MCF 10A (cell line): ENCODE measurements at regions not wholly inside any gene's neighbourhood (a gene's known extent, or its start where the extent isn't known, plus 50 kb on each side); places are given as distances from the start of the nearest gene placed in this dataset.

Source experiments
- BruUV-seq: library from RNA; stranded (reverse); fragments of 400-500 nt; replicated peaks from 2 replicates; lab custom pipeline; 2021; lab: Mats Ljungman, UMichigan
- CTCF ChIA-PET: fragments of 300-600 bp; sonication (Branson Sonifier 250); formaldehyde crosslinking; extraction: SDS; loops from one replicate; lab custom pipeline; 2021; ENCODE audit warnings: antibody characterized with exemption, inconsistent platforms; lab: Yijun Ruan, JAX
- POLR2A ChIA-PET: fragments of 300-600, 350-650 bp; sonication (Branson Sonifier 250); formaldehyde crosslinking; extraction: SDS; loops from one replicate; lab custom pipeline; 2020; ENCODE audit warnings: antibody characterized with exemption, inconsistent platforms; lab: Yijun Ruan, JAX
- DNase-seq: peaks from one replicate; pipeline ENCODE4 v3.0.0-alpha.2; 2018; ENCODE audit not compliant: unreplicated experiment
- H3K27ac Mint-ChIP-seq: one replicate; pipeline ENCODE4 v1.8.0; 2022; ENCODE audit warnings: mild to moderate bottlenecking, low read depth, mixed read lengths; ENCODE audit not compliant: unreplicated experiment
- H3K27me3 Mint-ChIP-seq: one replicate; pipeline ENCODE4 v1.8.0; 2022; ENCODE audit warnings: mixed read lengths; ENCODE audit not compliant: insufficient read depth, unreplicated experiment
- H3K36me3 Mint-ChIP-seq: one replicate; pipeline ENCODE4 v1.8.0; 2022; ENCODE audit warnings: mild to moderate bottlenecking, moderate library complexity, mixed read lengths; ENCODE audit not compliant: insufficient read depth, unreplicated experiment
- H3K4me1 Mint-ChIP-seq: one replicate; pipeline ENCODE4 v1.8.0; 2022; ENCODE audit warnings: mixed read lengths; ENCODE audit not compliant: insufficient read depth, unreplicated experiment
- H3K4me3 Mint-ChIP-seq: one replicate; pipeline ENCODE4 v1.8.0; 2022; ENCODE audit warnings: mild to moderate bottlenecking, moderate library complexity, mixed read lengths; ENCODE audit not compliant: unreplicated experiment
- H3K9me3 Mint-ChIP-seq: one replicate; pipeline ENCODE4 v1.8.0; 2022; ENCODE audit warnings: mixed read lengths; ENCODE audit not compliant: unreplicated experiment
- intact Hi-C: fragments of 100-400 bp; cut with micrococcal nuclease; formaldehyde crosslinking; loops from 2 replicates; pipeline ENCODE4 v1.14.1; 2022
- TF ChIP-seq, protein P1 (sequence below): fragments of 200-600 bp; IDR thresholded peaks from one replicate; pipeline ENCODE4 v1.8.0; 2022; ENCODE audit warnings: antibody characterized with exemption, mild to moderate bottlenecking; ENCODE audit not compliant: unreplicated experiment

DNA sequence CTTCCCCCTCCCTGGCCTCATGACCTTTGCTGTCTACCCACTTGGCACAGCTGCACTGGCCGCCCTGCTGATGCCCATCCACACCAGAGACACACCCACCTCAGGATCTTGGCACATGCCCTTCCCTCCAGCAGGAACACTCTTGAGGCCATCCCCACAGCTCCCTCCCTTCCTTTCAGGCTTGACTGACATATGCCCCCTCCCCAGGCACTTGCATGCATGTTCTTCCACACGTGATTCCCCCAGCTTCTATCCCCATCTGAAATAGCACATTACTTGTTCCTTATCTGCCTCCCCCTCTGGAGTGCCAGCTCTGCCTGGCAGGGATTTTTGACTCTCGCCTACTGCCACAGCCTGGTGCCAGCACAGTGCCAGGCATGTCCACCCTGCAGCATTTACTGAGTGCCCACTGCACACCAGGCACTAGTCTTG lies 98.5 kb upstream of the SLC25A33 start:
- ChIA-PET POLR2A (interaction anchor here (0.7 to 14.7 kb wide), 3 partner anchors 33 to 561 kb away, joined by 3 to 196 read pairs (median 5); no protein-coding TSS in a partner anchor), CTCF (interaction anchor here (0.6 to 3.3 kb wide), 4 partner anchors 15 to 379 kb away, joined by 4 to 11 read pairs (median 4); no protein-coding TSS in a partner anchor)
- Mint-ChIP-seq H3K27me3 (no peaks in the 10 kb centered on the region), H3K27ac (no peak overlapping the region), H3K4me3 (no peak overlapping the region), H3K36me3 (peaks cover 5% of the 10 kb centered on the region), H3K4me1 (peaks cover 45% of the 10 kb centered on the region), H3K9me3 (no peaks in the 10 kb centered on the region)
- TF ChIP-seq, protein P1, sequence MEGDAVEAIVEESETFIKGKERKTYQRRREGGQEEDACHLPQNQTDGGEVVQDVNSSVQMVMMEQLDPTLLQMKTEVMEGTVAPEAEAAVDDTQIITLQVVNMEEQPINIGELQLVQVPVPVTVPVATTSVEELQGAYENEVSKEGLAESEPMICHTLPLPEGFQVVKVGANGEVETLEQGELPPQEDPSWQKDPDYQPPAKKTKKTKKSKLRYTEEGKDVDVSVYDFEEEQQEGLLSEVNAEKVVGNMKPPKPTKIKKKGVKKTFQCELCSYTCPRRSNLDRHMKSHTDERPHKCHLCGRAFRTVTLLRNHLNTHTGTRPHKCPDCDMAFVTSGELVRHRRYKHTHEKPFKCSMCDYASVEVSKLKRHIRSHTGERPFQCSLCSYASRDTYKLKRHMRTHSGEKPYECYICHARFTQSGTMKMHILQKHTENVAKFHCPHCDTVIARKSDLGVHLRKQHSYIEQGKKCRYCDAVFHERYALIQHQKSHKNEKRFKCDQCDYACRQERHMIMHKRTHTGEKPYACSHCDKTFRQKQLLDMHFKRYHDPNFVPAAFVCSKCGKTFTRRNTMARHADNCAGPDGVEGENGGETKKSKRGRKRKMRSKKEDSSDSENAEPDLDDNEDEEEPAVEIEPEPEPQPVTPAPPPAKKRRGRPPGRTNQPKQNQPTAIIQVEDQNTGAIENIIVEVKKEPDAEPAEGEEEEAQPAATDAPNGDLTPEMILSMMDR: no peak
- intact Hi-C loops: no loop called here
- BruUV-seq: no TSS peak
- no peak for DNase-seq

GRCh38 chr1:9441451-9442133 lies 97.7 kb upstream of the SLC25A33 start:
- peaks cover 45% of the 10 kb centered on the region for H3K4me1 Mint-ChIP-seq
- BruUV-seq: no TSS peak
- DNase-seq: no peak

GRCh38 chr1:9442278-9442846 lies 96.9 kb upstream of the SLC25A33 start:
- CTCF ChIA-PET: interaction anchor here (0.5 kb wide), 1 partner anchor 458 kb away, joined by 5 read pairs; no protein-coding TSS in a partner anchor
- Mint-ChIP-seq H3K4me3 (no peak overlapping the region), H3K4me1 (peaks cover 45% of the 10 kb centered on the region), H3K36me3 (peaks cover 5% of the 10 kb centered on the region), H3K9me3 (no peaks in the 10 kb centered on the region), H3K27ac (peak overlapping the region; percentile 96), H3K27me3 (no peaks in the 10 kb centered on the region)
- TF ChIP-seq, protein P1: no peak
- no TSS peak for BruUV-seq
- DNase-seq: no peak
- POLR2A ChIA-PET: interaction anchor here (0.6 to 14.7 kb wide), 6 partner anchors 13 to 754 kb away, joined by 3 to 196 read pairs (median 4); no protein-coding TSS in a partner anchor
- intact Hi-C loops: no loop called here

More at GRCh38 chr1:9441451-9442133, 97.7 kb upstream of the SLC25A33 start:
- intact Hi-C loops: no loop called here
- Mint-ChIP-seq H3K36me3 (peaks cover 5% of the 10 kb centered on the region), H3K27me3 (no peaks in the 10 kb centered on the region), H3K27ac (no peak overlapping the region), H3K4me3 (no peak overlapping the region), H3K9me3 (no peaks in the 10 kb centered on the region)
- TF ChIP-seq, protein P1: no peak
- ChIA-PET CTCF (interaction anchor here (0.5 to 1.1 kb wide), 4 partner anchors 14 to 458 kb away, joined by 3 to 5 read pairs (median 4); no protein-coding TSS in a partner anchor), POLR2A (interaction anchor here (0.6 to 14.7 kb wide), 5 partner anchors 33 to 561 kb away, joined by 3 to 196 read pairs (median 5); no protein-coding TSS in a partner anchor)

GRCh38 chr1:9442986-9443385 lies 96.3 kb upstream of the SLC25A33 start:
- TF ChIP-seq, protein P1: no peak
- Mint-ChIP-seq H3K27me3 (no peaks in the 10 kb centered on the region), H3K4me1 (peaks cover 45% of the 10 kb centered on the region), H3K36me3 (peaks cover 5% of the 10 kb centered on the region), H3K27ac (peak overlapping the region; percentile 96), H3K4me3 (no peak overlapping the region), H3K9me3 (no peaks in the 10 kb centered on the region)
- DNase-seq: no peak
- BruUV-seq: no TSS peak
- ChIA-PET CTCF (no interaction called here), POLR2A (interaction anchor here (1.4 to 14.7 kb wide), 3 partner anchors 31 to 153 kb away, joined by 9 to 196 read pairs (median 15); no protein-coding TSS in a partner anchor)
- intact Hi-C loops: no loop called here
